Tibial nerve (tissue), 4 donors: ENCODE measurements at regions not wholly inside any gene's neighbourhood (a gene's known extent, or its start where the extent isn't known, plus 50 kb on each side); places are given as distances from the start of the nearest gene placed in this dataset.

Source experiments
- DNase-seq, 2 donors: peaks; one replicate each; pipeline ENCODE4 v3.0.0-alpha.2; 2019; ENCODE audit warnings: low spot score in 2 of 2
- H3K27ac ChIP-seq, 4 donors: fragments of 200-600 bp; sonication (generic) in 3 of 4; one replicate each; pipeline ENCODE4 v1.5.1; 2017 to 2019; ENCODE audit warnings: mild to moderate bottlenecking in 1 of 4
- H3K27me3 ChIP-seq, 2 donors: fragments of 200-600 bp; sonication (generic) in 1 of 2; one replicate each; pipeline versions ENCODE4 v1.5.1 to v1.6.0; 2017 to 2019
- H3K36me3 ChIP-seq, 3 donors: fragments of 200-600 bp; sonication (generic); one replicate each; pipeline ENCODE4 v1.5.1; 2018 to 2019
- H3K4me1 ChIP-seq, 4 donors: fragments of 200-600 bp; sonication (generic) in 3 of 4; one replicate each; pipeline ENCODE4 v1.5.1; 2017 to 2019
- H3K4me3 ChIP-seq, 4 donors: fragments of 200-600 bp; sonication (generic) in 3 of 4; one replicate each; pipeline ENCODE4 v1.5.1; 2017 to 2019; ENCODE audit warnings: mild to moderate bottlenecking in 1 of 4, moderate library complexity in 1 of 4
- H3K9me3 ChIP-seq, 4 donors: fragments of 200-600 bp; sonication (generic) in 3 of 4; one replicate each; pipeline ENCODE4 v1.5.1; 2017 to 2019
- EP300 ChIP-seq, 2 donors: sonication (generic); formaldehyde crosslinking; IDR thresholded peaks; one replicate each; pipeline ENCODE4 v1.6.1; 2017; ENCODE audit warnings: antibody characterized with exemption in 2 of 2, mild to moderate bottlenecking in 1 of 2
- POLR2A ChIP-seq, 2 donors: fragments of 450-650 bp; IDR thresholded peaks; one replicate each; pipeline ENCODE4 v1.6.1; 2017; ENCODE audit warnings: antibody characterized with exemption in 2 of 2, mild to moderate bottlenecking in 2 of 2, moderate library complexity in 2 of 2
- WGBS, 2 donors: methylation state at CpG; one replicate each; pipeline ENCODE4 v1.1.5; 2018; 5-methylcytosine and 5-hydroxymethylcytosine counted together
- TF ChIP-seq, protein P1 (sequence below), 5 experiments: fragments of 200-600 bp in 3 of 5; fragments of 450-650 bp in 2 of 5; sonication (generic) in 3 of 5; IDR thresholded peaks; one replicate each; pipeline ENCODE4 v1.5.1; 2016 to 2019; ENCODE audit warnings: antibody characterized with exemption in 5 of 5, mild to moderate bottlenecking in 3 of 5, moderate library complexity in 2 of 5

DNA sequence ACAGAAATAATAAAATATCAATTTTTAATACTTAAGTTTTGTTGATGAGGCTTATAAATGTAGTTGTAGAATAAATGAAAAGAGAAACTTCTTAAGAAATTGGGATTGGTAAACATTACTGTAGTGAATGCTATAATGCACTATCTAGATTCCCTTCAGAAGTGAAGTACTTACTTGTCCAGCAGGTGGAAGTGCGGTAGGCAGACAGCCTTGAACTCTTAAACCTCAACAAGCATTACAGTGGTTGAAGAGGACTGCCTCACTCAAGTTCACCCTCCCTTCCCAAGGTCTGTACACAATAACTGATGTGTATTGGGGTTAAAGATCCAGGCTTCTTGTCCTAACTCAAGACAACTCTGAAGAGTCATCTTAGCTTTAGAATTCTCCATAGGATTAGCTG is 931.0 kb upstream of the LRRTM1 start:
- 88 to 95% methylated on average over 1 of the region's 1 CpG for WGBS, 2 donors
- no peak for DNase-seq

DNA sequence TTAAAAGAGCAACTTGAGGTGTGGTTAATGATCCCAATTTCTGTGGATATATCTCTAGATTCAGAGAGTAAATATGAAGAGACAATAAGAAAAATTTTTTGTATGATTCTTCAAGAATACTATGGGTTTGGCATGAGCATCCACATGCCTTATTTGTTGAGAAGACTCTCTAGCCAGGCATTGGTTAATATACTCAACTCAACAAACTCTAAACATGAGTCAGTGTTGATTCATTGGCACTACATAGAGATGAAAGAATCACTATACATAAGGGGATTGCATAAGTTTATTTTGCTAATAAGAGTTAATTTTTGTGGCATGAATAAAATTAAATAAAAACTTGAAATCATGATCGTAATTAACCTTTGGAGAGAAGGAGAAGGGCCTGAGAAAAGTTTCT is 930.2 kb upstream of the LRRTM1 start:
- 67 to 78% methylated on average over 1 of the region's 1 CpG for WGBS, 2 donors
- Histone ChIP-seq H3K27ac (no peak overlapping the region), H3K9me3 (no peaks in the 10 kb centered on the region), H3K27me3 (no peaks in the 10 kb centered on the region), H3K4me3 (no peak overlapping the region), H3K4me1 (no peaks in the 10 kb centered on the region), H3K36me3 (no peaks in the 10 kb centered on the region)
- no peak for DNase-seq
- TF ChIP-seq, protein P1, sequence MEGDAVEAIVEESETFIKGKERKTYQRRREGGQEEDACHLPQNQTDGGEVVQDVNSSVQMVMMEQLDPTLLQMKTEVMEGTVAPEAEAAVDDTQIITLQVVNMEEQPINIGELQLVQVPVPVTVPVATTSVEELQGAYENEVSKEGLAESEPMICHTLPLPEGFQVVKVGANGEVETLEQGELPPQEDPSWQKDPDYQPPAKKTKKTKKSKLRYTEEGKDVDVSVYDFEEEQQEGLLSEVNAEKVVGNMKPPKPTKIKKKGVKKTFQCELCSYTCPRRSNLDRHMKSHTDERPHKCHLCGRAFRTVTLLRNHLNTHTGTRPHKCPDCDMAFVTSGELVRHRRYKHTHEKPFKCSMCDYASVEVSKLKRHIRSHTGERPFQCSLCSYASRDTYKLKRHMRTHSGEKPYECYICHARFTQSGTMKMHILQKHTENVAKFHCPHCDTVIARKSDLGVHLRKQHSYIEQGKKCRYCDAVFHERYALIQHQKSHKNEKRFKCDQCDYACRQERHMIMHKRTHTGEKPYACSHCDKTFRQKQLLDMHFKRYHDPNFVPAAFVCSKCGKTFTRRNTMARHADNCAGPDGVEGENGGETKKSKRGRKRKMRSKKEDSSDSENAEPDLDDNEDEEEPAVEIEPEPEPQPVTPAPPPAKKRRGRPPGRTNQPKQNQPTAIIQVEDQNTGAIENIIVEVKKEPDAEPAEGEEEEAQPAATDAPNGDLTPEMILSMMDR (IDR thresholded peaks at IDR 0.05) = no peak
- TF ChIP-seq POLR2A (IDR thresholded peaks at IDR 0.05) (no peak), EP300 (IDR thresholded peaks at IDR 0.05) (no peak)

More for the DNA sequence above, 931.0 kb upstream of the LRRTM1 start:
- Histone ChIP-seq H3K36me3 (no peaks in the 10 kb centered on the region), H3K4me1 (no peaks in the 10 kb centered on the region), H3K27me3 (no peaks in the 10 kb centered on the region), H3K9me3 (no peaks in the 10 kb centered on the region), H3K27ac (no peak overlapping the region), H3K4me3 (no peak overlapping the region)
- TF ChIP-seq EP300 (IDR thresholded peaks at IDR 0.05) (no peak), POLR2A (IDR thresholded peaks at IDR 0.05) (no peak)
- TF ChIP-seq, protein P1 (IDR thresholded peaks at IDR 0.05) = no peak

DNA sequence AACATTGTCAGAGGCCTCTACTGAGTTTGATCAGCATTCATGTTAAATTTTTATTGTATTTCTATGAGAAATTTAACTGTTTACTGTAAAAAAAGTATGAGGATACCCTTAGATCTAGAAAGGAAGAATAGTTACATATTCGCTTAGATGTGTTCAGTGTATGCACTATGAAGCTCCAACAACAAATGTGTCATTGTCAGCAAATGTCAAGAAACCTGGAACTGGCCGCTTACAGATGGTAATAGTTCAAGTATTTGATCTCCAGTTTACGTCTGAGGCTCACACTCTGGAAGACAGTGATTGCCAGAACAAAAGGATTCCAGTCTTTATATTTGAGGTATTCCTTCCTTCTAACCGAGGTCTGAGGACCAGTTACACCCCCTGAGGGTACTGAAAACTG is 921.2 kb upstream of the LRRTM1 start:
- Histone ChIP-seq H3K4me1 (no peaks in the 10 kb centered on the region), H3K27ac (no peak overlapping the region), H3K4me3 (no peak overlapping the region), H3K27me3 (no peaks in the 10 kb centered on the region), H3K9me3 (peaks cover 0 to 1% (median 0%) of the 10 kb centered on the region in 4 donors), H3K36me3 (no peaks in the 10 kb centered on the region)
- TF ChIP-seq EP300 (IDR thresholded peaks at IDR 0.05) = no peak
- TF ChIP-seq, protein P1 (IDR thresholded peaks at IDR 0.05) = no peak
- TF ChIP-seq POLR2A (IDR thresholded peaks at IDR 0.05) = no peak
- DNase-seq = no peak
- WGBS, 2 donors = 36 to 38% methylated on average over 4 of the region's 4 CpGs

DNA sequence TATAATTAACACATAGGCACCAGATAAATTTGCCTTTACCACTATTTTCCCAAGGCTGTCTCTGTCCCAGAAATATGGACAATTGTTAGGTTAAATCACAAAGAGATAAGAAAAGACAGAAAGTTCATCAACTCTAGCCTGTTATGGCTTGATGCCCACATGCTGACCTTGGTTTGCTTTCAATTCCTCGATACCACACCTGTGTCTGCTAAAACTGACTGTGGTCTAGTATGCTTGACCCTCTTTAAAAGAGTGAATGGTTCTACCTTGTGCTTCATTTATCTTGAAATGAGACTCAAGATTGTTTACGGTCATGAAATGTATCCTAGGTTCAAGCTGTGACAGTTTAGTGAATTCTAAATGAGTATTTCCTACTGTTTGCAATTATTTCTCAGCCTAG is 909.0 kb upstream of the LRRTM1 start:
- no peaks in the 10 kb centered on the region for H3K36me3 ChIP-seq
- H3K4me1 ChIP-seq = no peaks in the 10 kb centered on the region
- WGBS, 2 donors = 79 to 86% methylated on average over 2 of the region's 2 CpGs
- no peak overlapping the region for H3K4me3 ChIP-seq
- no peaks in the 10 kb centered on the region for H3K9me3 ChIP-seq
- H3K27ac ChIP-seq = no peak overlapping the region
- no peak for DNase-seq
- no peaks in the 10 kb centered on the region for H3K27me3 ChIP-seq
- TF ChIP-seq POLR2A (IDR thresholded peaks at IDR 0.05) (no peak), EP300 (IDR thresholded peaks at IDR 0.05) (no peak)
- TF ChIP-seq, protein P1 (IDR thresholded peaks at IDR 0.05) = no peak

DNA sequence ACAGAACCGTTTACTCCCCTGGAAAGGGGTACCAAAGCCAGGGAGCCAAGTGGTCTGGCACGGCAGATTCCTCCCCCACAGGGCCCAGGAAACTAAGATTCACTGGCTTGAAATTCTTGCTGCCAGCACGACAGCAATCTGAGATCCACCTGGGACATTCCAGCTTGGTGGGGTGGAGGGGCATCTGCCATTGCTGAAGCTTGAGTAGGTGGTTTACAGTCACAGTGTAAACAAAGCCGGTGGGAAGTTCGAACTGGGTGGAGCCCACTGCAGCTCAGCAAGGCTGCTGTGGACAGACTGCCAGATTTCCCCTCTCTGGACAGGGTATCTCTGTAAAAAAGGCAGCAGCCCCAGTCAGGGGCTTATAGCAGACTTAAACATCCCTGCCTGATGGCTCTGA is 901.7 kb upstream of the LRRTM1 start:
- no peak for DNase-seq
- Histone ChIP-seq H3K36me3 (no peaks in the 10 kb centered on the region), H3K4me1 (no peaks in the 10 kb centered on the region), H3K27ac (no peak overlapping the region), H3K4me3 (no peak overlapping the region), H3K27me3 (no peaks in the 10 kb centered on the region), H3K9me3 (peaks cover 0 to 6% (median 0%) of the 10 kb centered on the region in 4 donors)
- WGBS, 2 donors = 66 to 74% methylated on average over 3 to 4 of the region's 5 CpGs
- TF ChIP-seq, protein P1 (IDR thresholded peaks at IDR 0.05) = no peak
- TF ChIP-seq POLR2A (IDR thresholded peaks at IDR 0.05) (no peak), EP300 (IDR thresholded peaks at IDR 0.05) (no peak)
